Astrocyte of the spinal cord (primary cell): ENCODE measurements at regions not wholly inside any gene's neighbourhood (a gene's known extent, or its start where the extent isn't known, plus 50 kb on each side); places are given as distances from the start of the nearest gene placed in this dataset.

ENCODE experiments used
- DNase-seq: peaks from one replicate; pipeline ENCODE4 v3.0.0; 2011; ENCODE audit warnings: low read depth, low spot score
- H3K4me3 ChIP-seq: 2 replicates; pipeline ENCODE4 v1.5.1; 2011; ENCODE audit warnings: low read depth, mild to moderate bottlenecking, low read length, moderate library complexity
- in situ Hi-C: cut with HindIII; loops from 2 replicates; pipeline ENCODE4 v1.10.0; 2017; ENCODE audit warnings: low sequenced_read_pairs
- TF ChIP-seq, protein P1 (sequence below): IDR thresholded peaks from 2 replicates; pipeline ENCODE4 v1.5.1; 2012; ENCODE audit warnings: low read depth, mild to moderate bottlenecking, low read length, inconsistent platforms

DNA sequence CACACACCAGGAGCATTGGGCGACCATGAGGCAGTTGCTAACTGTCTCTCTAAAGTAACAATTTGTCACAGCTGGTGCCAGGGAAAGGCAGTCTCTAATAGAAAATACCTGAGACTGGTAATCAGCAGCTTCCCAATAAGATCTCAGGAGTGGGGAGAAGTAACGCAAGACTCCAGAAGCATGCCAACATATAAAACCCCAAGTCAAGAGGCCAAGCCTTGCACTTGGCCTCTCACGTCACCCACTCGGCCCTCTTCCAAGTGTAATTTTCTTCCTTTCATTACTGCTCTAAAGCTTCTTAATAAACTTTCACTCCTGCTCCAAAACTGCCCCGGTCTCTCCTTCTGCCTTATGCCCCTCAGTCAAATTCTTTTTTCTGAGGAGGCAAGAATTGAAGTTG lies 455.6 kb upstream of the ACVR2A start:
- no peak overlapping the region for H3K4me3 ChIP-seq
- TF ChIP-seq, protein P1, sequence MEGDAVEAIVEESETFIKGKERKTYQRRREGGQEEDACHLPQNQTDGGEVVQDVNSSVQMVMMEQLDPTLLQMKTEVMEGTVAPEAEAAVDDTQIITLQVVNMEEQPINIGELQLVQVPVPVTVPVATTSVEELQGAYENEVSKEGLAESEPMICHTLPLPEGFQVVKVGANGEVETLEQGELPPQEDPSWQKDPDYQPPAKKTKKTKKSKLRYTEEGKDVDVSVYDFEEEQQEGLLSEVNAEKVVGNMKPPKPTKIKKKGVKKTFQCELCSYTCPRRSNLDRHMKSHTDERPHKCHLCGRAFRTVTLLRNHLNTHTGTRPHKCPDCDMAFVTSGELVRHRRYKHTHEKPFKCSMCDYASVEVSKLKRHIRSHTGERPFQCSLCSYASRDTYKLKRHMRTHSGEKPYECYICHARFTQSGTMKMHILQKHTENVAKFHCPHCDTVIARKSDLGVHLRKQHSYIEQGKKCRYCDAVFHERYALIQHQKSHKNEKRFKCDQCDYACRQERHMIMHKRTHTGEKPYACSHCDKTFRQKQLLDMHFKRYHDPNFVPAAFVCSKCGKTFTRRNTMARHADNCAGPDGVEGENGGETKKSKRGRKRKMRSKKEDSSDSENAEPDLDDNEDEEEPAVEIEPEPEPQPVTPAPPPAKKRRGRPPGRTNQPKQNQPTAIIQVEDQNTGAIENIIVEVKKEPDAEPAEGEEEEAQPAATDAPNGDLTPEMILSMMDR, result no peak
- no peak for DNase-seq
- in situ Hi-C loops, result no loop called here

DNA sequence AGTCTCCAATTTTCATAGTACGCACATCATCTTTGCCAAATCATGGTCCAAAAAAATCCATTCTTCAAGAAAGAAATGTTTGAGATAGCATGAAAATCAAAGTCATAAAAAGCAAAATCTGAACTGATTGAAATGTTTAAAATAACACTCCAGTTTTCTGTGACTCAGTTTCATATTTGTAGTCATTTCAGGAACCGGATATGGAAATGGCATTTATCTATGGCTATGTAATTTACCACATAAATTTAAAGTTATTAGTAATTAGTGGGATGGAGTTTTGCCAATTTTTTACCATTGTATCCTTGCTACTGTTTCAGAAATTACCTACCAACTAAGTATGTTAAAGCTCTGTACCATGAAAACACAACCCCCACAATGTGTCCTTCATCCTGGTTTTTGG lies 456.6 kb upstream of the ACVR2A start:
- in situ Hi-C loops, result no loop called here
- H3K4me3 ChIP-seq, result no peak overlapping the region
- DNase-seq, result no peak
- TF ChIP-seq, protein P1, result no peak

DNA sequence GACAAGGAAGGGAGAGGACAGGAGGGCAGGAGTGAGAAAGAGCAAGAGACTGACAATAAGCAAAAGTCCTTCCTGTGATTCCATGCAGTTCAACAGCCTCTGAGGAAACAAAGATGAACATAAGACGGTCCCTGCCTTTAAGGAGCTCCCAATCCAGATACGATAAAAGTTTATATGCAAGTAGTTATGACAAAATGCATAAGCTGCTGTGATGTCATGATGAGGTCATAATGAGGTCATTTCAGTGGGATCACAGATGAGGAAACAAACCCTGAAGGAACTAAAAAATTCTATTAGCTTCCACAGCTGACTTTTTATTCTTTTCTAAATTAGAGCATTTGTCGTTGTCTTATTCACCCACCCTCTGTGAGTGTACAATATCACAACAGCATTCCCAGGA lies 458.5 kb upstream of the ACVR2A start:
- TF ChIP-seq, protein P1, result no peak
- in situ Hi-C loops, result no loop called here
- H3K4me3 ChIP-seq, result no peak overlapping the region
- no peak for DNase-seq

DNA sequence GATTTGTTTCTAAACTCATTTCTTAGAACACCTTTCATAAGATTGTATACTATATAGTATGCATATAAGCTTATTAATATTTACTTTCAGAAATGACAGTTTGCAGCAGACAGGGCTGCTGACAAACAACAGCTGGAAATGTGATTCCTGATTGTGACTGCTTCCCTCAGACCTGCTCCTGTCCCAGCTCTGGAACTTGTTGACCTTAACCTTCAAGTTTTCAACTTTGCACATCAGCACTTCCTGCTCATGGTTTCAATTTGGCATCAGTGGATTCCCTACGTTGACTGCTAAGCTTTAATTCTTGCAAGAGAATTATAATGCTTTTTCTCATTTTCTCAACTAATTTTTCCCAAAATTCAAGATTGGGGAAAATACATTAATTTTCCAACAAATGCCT lies 459.2 kb upstream of the ACVR2A start:
- DNase-seq, result no peak
- in situ Hi-C loops, result no loop called here

DNA sequence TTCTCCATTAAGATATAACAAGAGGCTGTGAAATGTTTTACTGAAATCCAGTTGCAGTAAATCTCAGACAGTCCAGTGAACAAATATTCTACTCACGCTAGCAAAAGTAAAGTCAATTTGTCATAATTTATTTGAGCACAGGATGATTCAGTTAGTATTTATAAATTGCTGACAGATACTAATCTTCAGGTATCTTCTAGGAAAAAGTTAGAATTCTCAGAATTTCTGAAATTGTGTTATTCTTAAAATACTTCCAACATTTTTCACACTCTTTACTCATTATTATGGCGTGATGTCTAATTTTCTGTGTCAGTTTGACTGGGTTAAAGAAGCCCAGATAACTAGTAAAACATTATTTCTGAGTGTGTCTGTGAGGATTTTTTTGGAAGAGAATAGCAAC lies 460.2 kb upstream of the ACVR2A start:
- TF ChIP-seq, protein P1, result no peak
- in situ Hi-C loops, result no loop called here
- DNase-seq, result no peak
- no peak overlapping the region for H3K4me3 ChIP-seq

More for the DNA sequence above, 459.2 kb upstream of the ACVR2A start:
- TF ChIP-seq, protein P1, result no peak
- no peak overlapping the region for H3K4me3 ChIP-seq

DNA sequence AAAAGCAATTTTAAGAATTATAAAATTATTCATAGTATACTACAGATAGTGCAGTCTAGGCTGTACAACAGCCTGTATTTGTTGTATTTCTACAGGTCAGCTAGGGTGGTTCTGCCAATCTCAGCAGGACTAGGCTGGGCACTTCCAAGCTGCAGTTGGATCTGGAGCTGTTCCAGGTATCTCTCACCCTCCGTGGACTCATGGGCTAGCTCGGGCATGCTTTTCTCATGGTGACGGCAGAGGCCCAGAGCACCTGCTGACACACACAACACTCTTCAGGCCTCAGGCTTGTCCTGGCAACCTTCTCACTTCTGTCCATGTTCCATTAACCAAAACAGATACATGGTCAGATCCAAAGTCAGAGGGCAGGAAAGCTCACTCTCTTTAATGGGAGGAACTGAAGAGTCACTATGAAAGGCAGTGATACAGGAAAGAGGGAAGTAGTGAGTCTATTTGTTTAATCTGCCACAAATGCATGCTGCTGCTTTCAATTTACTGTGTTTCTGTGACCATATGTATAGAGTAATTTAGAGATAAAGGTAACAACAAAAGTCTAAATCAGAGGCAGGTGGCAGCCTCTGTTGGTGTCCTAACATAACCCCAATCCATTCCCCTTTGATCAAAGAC lies 462.4 kb upstream of the ACVR2A start:
- TF ChIP-seq, protein P1, result no peak

DNA sequence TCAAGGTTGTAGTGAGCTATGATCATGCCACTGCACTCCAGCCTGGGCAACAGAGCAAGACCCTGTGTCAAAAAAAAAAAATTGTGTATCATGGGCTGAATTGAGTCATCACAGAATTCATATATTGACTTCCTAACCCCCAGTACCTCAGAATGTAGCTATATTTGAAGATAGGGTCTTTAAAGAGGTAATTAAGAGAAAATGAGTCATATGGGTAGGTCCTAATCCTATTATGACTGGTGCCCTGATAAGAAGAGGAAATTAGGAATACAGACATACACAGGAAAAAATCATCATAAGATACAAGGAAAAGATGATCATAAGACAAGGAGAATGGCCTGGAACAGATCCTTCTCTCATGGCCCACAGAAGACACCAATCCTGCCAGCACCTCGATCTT lies 466.4 kb upstream of the ACVR2A start:
- TF ChIP-seq, protein P1, result no peak
- DNase-seq, result no peak
- in situ Hi-C loops, result no loop called here
- no peak overlapping the region for H3K4me3 ChIP-seq

More for the DNA sequence above, 462.4 kb upstream of the ACVR2A start:
- no peak for DNase-seq
- in situ Hi-C loops, result no loop called here
- H3K4me3 ChIP-seq, result no peak overlapping the region
